HG02759 (cell line): ENCODE measurements at regions not wholly inside any gene's neighbourhood (a gene's known extent, or its start where the extent isn't known, plus 50 kb on each side); places are given as distances from the start of the nearest gene placed in this dataset.

Experiments used
- ATAC-seq: cut with Tn5 transposase; IDR thresholded peaks from one replicate; pipeline ENCODE4 v1.9.1; 2021; ENCODE audit warnings: mild to moderate bottlenecking, moderate library complexity; ENCODE audit not compliant: unreplicated experiment

DNA sequence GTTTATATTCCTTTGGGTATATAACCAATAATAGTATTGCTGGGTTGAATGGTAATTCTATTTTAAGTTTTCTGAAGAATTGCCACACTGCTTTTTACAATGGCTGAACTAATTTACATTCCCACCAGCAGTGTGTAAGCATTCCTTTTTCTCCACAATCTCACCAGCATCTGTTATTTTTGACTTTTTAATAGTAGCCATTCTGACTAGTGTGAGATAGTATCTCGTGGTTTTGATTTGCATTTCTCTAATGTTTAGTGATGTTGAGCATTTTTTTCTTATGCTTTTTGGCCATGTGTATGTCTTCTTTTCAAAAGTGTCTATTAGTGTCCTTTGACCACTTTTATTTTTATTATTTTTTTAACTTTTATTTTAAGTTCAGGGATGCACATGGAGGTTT, 275.3 kb downstream of the METTL15 start:
- no peak for ATAC-seq
